ENCODE measurements at regions not wholly inside any gene's neighbourhood (a gene's known extent, or its start where the extent isn't known, plus 50 kb on each side); places are given as distances from the start of the nearest gene placed in this dataset.

GRCh38 chr5:158033724-158034123, 174.8 kb upstream of the CLINT1 start:
- H3K27me3 ChIP-seq = no peaks in the 10 kb centered on the region
- H3K36me3 ChIP-seq = peaks cover 0 to 14% (median 4%) of the 10 kb centered on the region in 11 experiments; a peak in 7 of 22 replicates
- no peaks in the 10 kb centered on the region for H4K20me1 ChIP-seq
- H3K4me3 ChIP-seq = no peak overlapping the region
- no peak overlapping the region for H3K27ac ChIP-seq
- H3K4me2 ChIP-seq = no peak overlapping the region
- TF ChIP-seq Cebpa-rat (IDR thresholded peaks at IDR 0.05) = no peak
- no peak overlapping the region for H3K9ac ChIP-seq
- H3K4me1 ChIP-seq = peaks cover 0 to 15% (median 10%) of the 10 kb centered on the region in 10 experiments; a peak in 13 of 20 replicates
- H3K9me3 ChIP-seq (replicated peaks in 1 of 11) = peaks cover 46 to 58% (median 55%) of the 10 kb centered on the region in 11 experiments

- H3K36me3 ChIP-seq = peaks cover 0 to 14% (median 4%) of the 10 kb centered on the region in 11 experiments; a peak in 7 of 22 replicates
- no peak overlapping the region for H3K9ac ChIP-seq
- peaks cover 46 to 58% (median 54%) of the 10 kb centered on the region in 11 experiments for H3K9me3 ChIP-seq (replicated peaks in 1 of 11)
- H3K27me3 ChIP-seq = no peaks in the 10 kb centered on the region
- H3K4me2 ChIP-seq = no peak overlapping the region
- H3K4me1 ChIP-seq = peaks cover 0 to 8% (median 5%) of the 10 kb centered on the region in 10 experiments; a peak in 13 of 20 replicates
- no peak for TF ChIP-seq Cebpa-rat (IDR thresholded peaks at IDR 0.05)
- no peaks in the 10 kb centered on the region for H4K20me1 ChIP-seq
- no peak overlapping the region for H3K27ac ChIP-seq
- H3K4me3 ChIP-seq = no peak overlapping the region
Measured at GRCh38 chr5:158033076-158033475, 174.1 kb upstream of the CLINT1 start.

DNA sequence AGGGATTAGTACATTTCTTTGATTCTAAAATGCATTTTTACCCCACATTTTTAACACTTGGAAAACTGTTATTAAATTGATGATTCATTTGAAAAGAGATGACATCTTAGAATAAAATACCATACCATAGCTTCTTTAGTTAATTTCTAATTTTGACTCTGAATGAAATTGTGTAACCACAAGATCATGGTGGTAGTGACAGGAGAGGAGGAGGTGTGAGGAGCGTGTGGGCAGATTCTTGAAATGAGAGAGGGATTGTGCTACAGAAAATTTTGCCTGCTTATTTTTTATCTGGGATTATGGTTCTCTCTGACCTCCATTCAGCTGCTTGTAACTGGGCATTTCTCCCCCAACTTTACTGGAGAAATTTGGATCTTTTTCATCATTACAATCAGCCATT, 173.3 kb upstream of the CLINT1 start:
- no peak overlapping the region for H3K4me2 ChIP-seq

GRCh38 chr5:158027806-158028775, 169.1 kb upstream of the CLINT1 start:
- H3K4me2 ChIP-seq = no peak overlapping the region
- no peak for TF ChIP-seq Cebpa-rat (IDR thresholded peaks at IDR 0.05)
- H3K36me3 ChIP-seq = no peaks in the 10 kb centered on the region
- H3K9ac ChIP-seq = no peak overlapping the region
- H3K9me3 ChIP-seq (replicated peaks in 1 of 11) = peaks cover under 1 to 30% (median 13%) of the 10 kb centered on the region in 11 experiments; a peak in 21 of 22 replicates
- H3K4me3 ChIP-seq = no peak overlapping the region
- peaks cover 0 to 5% (median 0%) of the 10 kb centered on the region in 10 experiments; a peak in 1 of 20 replicates for H3K4me1 ChIP-seq
- no peak overlapping the region for H3K27ac ChIP-seq
- H4K20me1 ChIP-seq = no peaks in the 10 kb centered on the region
- H3K27me3 ChIP-seq = no peaks in the 10 kb centered on the region

More for the DNA sequence above, 173.3 kb upstream of the CLINT1 start:
- no peak overlapping the region for H3K4me3 ChIP-seq
- no peaks in the 10 kb centered on the region; a peak in 1 of 20 replicates for H3K4me1 ChIP-seq
- no peaks in the 10 kb centered on the region for H3K27me3 ChIP-seq
- no peak for TF ChIP-seq Cebpa-rat (IDR thresholded peaks at IDR 0.05)
- H3K9me3 ChIP-seq (replicated peaks in 1 of 11) = peaks cover 38 to 50% (median 45%) of the 10 kb centered on the region in 11 experiments
- H3K36me3 ChIP-seq = peaks cover 0 to 14% (median 4%) of the 10 kb centered on the region in 11 experiments; a peak in 7 of 22 replicates
- H3K27ac ChIP-seq = no peak overlapping the region
- H4K20me1 ChIP-seq = no peaks in the 10 kb centered on the region
- H3K9ac ChIP-seq = no peak overlapping the region

GRCh38 chr5:158026304-158027031, 167.5 kb upstream of the CLINT1 start:
- Histone ChIP-seq H3K27ac (0 out of 22 replicates have a peak overlapping the region, but pooled peaks of 1 of the 11 experiments have one; percentile 4), H3K4me1 (peaks cover 0 to 7% (median 0%) of the 10 kb centered on the region in 10 experiments; a peak in 2 of 20 replicates), H3K27me3 (no peaks in the 10 kb centered on the region), H3K9ac (no peak overlapping the region), H3K4me3 (no peak overlapping the region), H3K36me3 (no peaks in the 10 kb centered on the region), H4K20me1 (no peaks in the 10 kb centered on the region), H3K9me3 (replicated peaks in 1 of 11) (peaks cover 0 to 31% (median 8%) of the 10 kb centered on the region in 11 experiments; a peak in 10 of 22 replicates), H3K4me2 (peak overlapping the region in 1 of 11 experiments; percentile 20; a peak in 2 of 22 replicates)
- no peak for TF ChIP-seq Cebpa-rat (IDR thresholded peaks at IDR 0.05)

GRCh38 chr5:158023266-158023665, 164.3 kb upstream of the CLINT1 start:
- Histone ChIP-seq H3K27ac (no peak overlapping the region), H3K4me3 (no peak overlapping the region), H3K4me1 (peaks cover 0 to 19% (median 0%) of the 10 kb centered on the region in 10 experiments; a peak in 6 of 20 replicates), H3K9me3 (replicated peaks in 1 of 11) (peaks cover 0 to 31% (median 8%) of the 10 kb centered on the region in 11 experiments; a peak in 10 of 22 replicates), H3K4me2 (no peak overlapping the region), H3K9ac (no peak overlapping the region), H3K27me3 (no peaks in the 10 kb centered on the region), H3K36me3 (no peaks in the 10 kb centered on the region), H4K20me1 (no peaks in the 10 kb centered on the region)
- TF ChIP-seq Cebpa-rat (IDR thresholded peaks at IDR 0.05) = no peak

DNA sequence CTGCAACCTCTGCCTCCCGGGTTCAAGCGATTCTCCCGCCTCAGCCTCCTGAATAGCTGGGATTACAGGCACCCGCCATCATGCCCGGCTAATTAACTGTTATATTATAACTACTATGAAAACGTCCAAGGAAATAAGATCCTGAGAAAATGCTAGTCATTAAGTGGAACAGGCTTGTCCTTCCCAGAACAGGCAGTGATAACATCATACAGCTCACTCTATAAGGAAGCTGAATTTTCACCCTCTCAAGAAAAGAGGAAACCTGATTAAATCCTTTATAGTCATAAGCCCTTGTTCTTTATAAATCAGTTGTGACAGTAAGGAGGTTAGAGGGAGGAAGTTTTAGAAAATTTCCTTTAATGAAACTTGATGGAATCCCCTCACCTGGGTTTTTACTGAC, 163.9 kb upstream of the CLINT1 start:
- Histone ChIP-seq H3K4me3 (no peak overlapping the region), H3K27ac (no peak overlapping the region), H3K4me1 (peaks cover 0 to 19% (median 0%) of the 10 kb centered on the region in 10 experiments; a peak in 6 of 20 replicates), H3K27me3 (no peaks in the 10 kb centered on the region), H4K20me1 (no peaks in the 10 kb centered on the region), H3K4me2 (no peak overlapping the region), H3K9me3 (replicated peaks in 1 of 11) (peaks cover 0 to 31% (median 8%) of the 10 kb centered on the region in 11 experiments; a peak in 10 of 22 replicates), H3K9ac (no peak overlapping the region), H3K36me3 (no peaks in the 10 kb centered on the region)
- no peak for TF ChIP-seq Cebpa-rat (IDR thresholded peaks at IDR 0.05)

DNA sequence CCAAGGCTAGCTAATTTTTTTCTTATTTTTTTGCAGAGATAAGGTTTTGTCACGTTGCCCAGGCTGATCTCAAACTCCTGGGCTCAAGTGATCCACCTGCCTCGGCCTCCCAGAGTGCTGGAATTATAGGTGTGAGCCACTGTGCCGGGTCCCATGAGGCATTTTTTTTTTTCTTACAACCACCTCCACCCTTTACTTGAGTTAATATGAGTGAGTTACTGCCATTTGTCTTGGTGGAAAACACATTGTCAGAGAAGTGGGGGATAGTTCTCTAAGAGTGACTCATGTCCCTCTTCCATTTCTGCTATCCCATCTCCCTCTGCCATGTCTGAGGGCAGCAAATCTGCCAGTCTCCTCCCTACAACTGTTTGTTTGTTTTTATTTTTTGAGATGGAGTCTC, 163.4 kb upstream of the CLINT1 start:
- Histone ChIP-seq H3K4me3 (no peak overlapping the region), H4K20me1 (no peaks in the 10 kb centered on the region), H3K27ac (no peak overlapping the region), H3K9me3 (replicated peaks in 1 of 11) (peaks cover 0 to 31% (median 8%) of the 10 kb centered on the region in 11 experiments; a peak in 10 of 22 replicates), H3K36me3 (no peaks in the 10 kb centered on the region), H3K4me2 (no peak overlapping the region), H3K4me1 (peaks cover 0 to 19% (median 0%) of the 10 kb centered on the region in 10 experiments; a peak in 6 of 20 replicates), H3K9ac (no peak overlapping the region), H3K27me3 (no peaks in the 10 kb centered on the region)
- no peak for TF ChIP-seq Cebpa-rat (IDR thresholded peaks at IDR 0.05)
